ENCODE measurements at regions not wholly inside any gene's neighbourhood (a gene's known extent, or its start where the extent isn't known, plus 50 kb on each side); places are given as distances from the start of the nearest gene placed in this dataset.
A peak's percentile ranks its signal among the peaks of the same experiment; 100 is the strongest.

- DNase-seq = no peak
These were observed 178.8 kb downstream of the IBTK start for GRCh38 chr6:82068721-82069120.

GRCh38 chr6:82066991-82067411, 180.5 kb downstream of the IBTK start:
- no peak for DNase-seq

GRCh38 chr6:82066196-82066595, 181.3 kb downstream of the IBTK start:
- DNase-seq = no peak

- DNase-seq = no peak
These were observed 184.0 kb downstream of the IBTK start for GRCh38 chr6:82063574-82063973.

GRCh38 chr6:82062219-82062618, 185.3 kb downstream of the IBTK start:
- no peak for DNase-seq

GRCh38 chr6:82057846-82058554, 189.5 kb downstream of the IBTK start:
- DNase-seq = peak; percentile 65

- no peak for DNase-seq
These were observed 191.0 kb downstream of the IBTK start for GRCh38 chr6:82056567-82056966.

- DNase-seq = no peak
These were observed 201.4 kb downstream of the IBTK start for GRCh38 chr6:82045965-82046756.

- peak; percentile 62 for DNase-seq
These were observed 206.9 kb downstream of the IBTK start for GRCh38 chr6:82040405-82041221.

GRCh38 chr6:82038631-82039030, 208.9 kb downstream of the IBTK start:
- DNase-seq = no peak

- peak; percentile 50 for DNase-seq
These were observed 212.0 kb downstream of the IBTK start for GRCh38 chr6:82035526-82035925.

- DNase-seq = peak; percentile 73
These were observed 213.8 kb downstream of the IBTK start for GRCh38 chr6:82033631-82034211.

- DNase-seq = no peak
These were observed 215.1 kb downstream of the IBTK start for GRCh38 chr6:82032444-82032843.

GRCh38 chr6:82030761-82031503, 216.6 kb downstream of the IBTK start:
- DNase-seq = no peak

- no peak for DNase-seq
These were observed 217.2 kb downstream of the IBTK start for GRCh38 chr6:82030301-82030700.

GRCh38 chr6:82025271-82025670, 222.3 kb downstream of the IBTK start:
- DNase-seq = no peak

- DNase-seq = no peak
These were observed 224.9 kb downstream of the IBTK start for GRCh38 chr6:82022614-82023129.

GRCh38 chr6:82017773-82018172, 229.8 kb downstream of the IBTK start:
- no peak for DNase-seq

- DNase-seq = no peak
These were observed 230.3 kb downstream of the IBTK start for GRCh38 chr6:82017288-82017687.

GRCh38 chr6:82015526-82015925, 232.0 kb downstream of the IBTK start:
- DNase-seq = no peak

- DNase-seq = no peak
These were observed 232.5 kb downstream of the IBTK start for GRCh38 chr6:82015043-82015442.

Data from hindlimb muscle (tissue), 1 donor.